Ovary (tissue), 3 donors: ENCODE measurements at regions not wholly inside any gene's neighbourhood (a gene's known extent, or its start where the extent isn't known, plus 50 kb on each side); places are given as distances from the start of the nearest gene placed in this dataset.

Experiments
- EP300 ChIP-seq: sonication (generic); formaldehyde crosslinking; IDR thresholded peaks from one replicate; pipeline ENCODE4 v1.6.1; 2017; ENCODE audit warnings: antibody characterized with exemption
- TF ChIP-seq, protein P1 (sequence below), 3 donors: fragments of 450-650 bp in 2 of 3; fragments of 200-600 bp in 1 of 3; IDR thresholded peaks; one replicate each; pipeline versions ENCODE4 v1.5.1 to v1.8.0; 2016 to 2022; ENCODE audit warnings: antibody characterized with exemption in 3 of 3, mild to moderate bottlenecking in 1 of 3
- donor health status: DM: no; HTN: no; CAD: no.

DNA sequence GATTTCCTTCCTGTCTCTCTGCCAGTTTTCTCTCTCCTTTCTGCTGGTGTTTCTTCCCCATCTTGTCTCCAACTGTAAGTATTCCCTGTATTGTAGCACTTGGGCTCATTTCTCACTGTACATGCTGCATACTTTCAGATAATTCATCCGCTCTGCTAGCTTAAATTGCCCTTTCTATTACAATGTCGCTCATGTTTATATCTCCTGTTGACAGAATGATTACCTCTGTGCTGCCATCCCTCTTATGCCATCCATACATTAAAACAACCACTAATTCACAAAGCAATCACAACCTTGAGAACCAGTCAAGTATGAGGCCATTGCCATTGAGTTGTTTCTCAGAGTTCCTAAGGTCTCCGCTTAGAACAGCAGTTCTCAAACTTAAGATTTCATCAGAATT lies 107.5 kb upstream of the SOX2 start:
- TF ChIP-seq, protein P1, sequence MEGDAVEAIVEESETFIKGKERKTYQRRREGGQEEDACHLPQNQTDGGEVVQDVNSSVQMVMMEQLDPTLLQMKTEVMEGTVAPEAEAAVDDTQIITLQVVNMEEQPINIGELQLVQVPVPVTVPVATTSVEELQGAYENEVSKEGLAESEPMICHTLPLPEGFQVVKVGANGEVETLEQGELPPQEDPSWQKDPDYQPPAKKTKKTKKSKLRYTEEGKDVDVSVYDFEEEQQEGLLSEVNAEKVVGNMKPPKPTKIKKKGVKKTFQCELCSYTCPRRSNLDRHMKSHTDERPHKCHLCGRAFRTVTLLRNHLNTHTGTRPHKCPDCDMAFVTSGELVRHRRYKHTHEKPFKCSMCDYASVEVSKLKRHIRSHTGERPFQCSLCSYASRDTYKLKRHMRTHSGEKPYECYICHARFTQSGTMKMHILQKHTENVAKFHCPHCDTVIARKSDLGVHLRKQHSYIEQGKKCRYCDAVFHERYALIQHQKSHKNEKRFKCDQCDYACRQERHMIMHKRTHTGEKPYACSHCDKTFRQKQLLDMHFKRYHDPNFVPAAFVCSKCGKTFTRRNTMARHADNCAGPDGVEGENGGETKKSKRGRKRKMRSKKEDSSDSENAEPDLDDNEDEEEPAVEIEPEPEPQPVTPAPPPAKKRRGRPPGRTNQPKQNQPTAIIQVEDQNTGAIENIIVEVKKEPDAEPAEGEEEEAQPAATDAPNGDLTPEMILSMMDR (IDR thresholded peaks at IDR 0.05): no peak
- no peak for TF ChIP-seq EP300
